Activated naive CD8-positive, alpha-beta T cell treated with anti-CD3 and anti-CD28 coated beads, Interleukin-2, amount 10 ng/mL, durations not matched to agents 7 days and 5 days (primary cell): ENCODE measurements at regions not wholly inside any gene's neighbourhood (a gene's known extent, or its start where the extent isn't known, plus 50 kb on each side); places are given as distances from the start of the nearest gene placed in this dataset.
"Not testable (repeated sequence)": the region's sequence is repeated elsewhere in the genome, so short reads cannot be mapped to it uniquely, and the experiment has no call there.

Experiments used
- ATAC-seq: fragments of 150-1000 bp; cut with Tn5 transposase; one replicate; pipeline ENCODE4 v1.10.0; 2021; ENCODE audit warnings: low read depth, moderate library complexity
- POLR2A ChIA-PET: fragments of 350-600 bp; sonication (Branson Sonifier 250); formaldehyde crosslinking; loops from one replicate; lab custom pipeline; 2021; ENCODE audit warnings: antibody characterized with exemption; lab: Charles Lee
- DNase-seq: peaks from one replicate; pipeline ENCODE4 v3.0.0; 2021
- H3K27ac Mint-ChIP-seq: one replicate; pipeline ENCODE4 v1.8.0; 2022; ENCODE audit warnings: mild to moderate bottlenecking, mixed read lengths
- H3K27me3 Mint-ChIP-seq: one replicate; pipeline ENCODE4 v1.8.0; 2022; ENCODE audit warnings: mild to moderate bottlenecking, moderate library complexity, mixed read lengths
- H3K36me3 Mint-ChIP-seq: one replicate; pipeline ENCODE4 v1.8.0; 2021; ENCODE audit warnings: mild to moderate bottlenecking, mixed read lengths
- H3K4me1 Mint-ChIP-seq: one replicate; pipeline ENCODE4 v1.8.0; 2021; ENCODE audit warnings: mixed read lengths
- H3K4me3 Mint-ChIP-seq: one replicate; pipeline ENCODE4 v1.8.0; 2022; ENCODE audit warnings: mild to moderate bottlenecking, moderate library complexity, mixed read lengths
- H3K9me3 Mint-ChIP-seq: one replicate; pipeline ENCODE4 v1.8.0; 2021; ENCODE audit warnings: mixed read lengths

GRCh38 chr1:199064971-199065370 is 426.1 kb downstream of the PTPRC start:
- Mint-ChIP-seq H3K27me3 (no peaks in the 10 kb centered on the region), H3K27ac (no peak overlapping the region), H3K9me3 (peaks cover 12% of the 10 kb centered on the region), H3K36me3 (peaks cover 25% of the 10 kb centered on the region), H3K4me1 (peaks cover 7% of the 10 kb centered on the region), H3K4me3 (no peak overlapping the region)
- DNase-seq (no peak), ATAC-seq (no peak)
- POLR2A ChIA-PET, result no interaction called here

GRCh38 chr1:199067483-199067882 is 428.6 kb downstream of the PTPRC start:
- peaks cover 4% of the 10 kb centered on the region for H3K9me3 Mint-ChIP-seq
- no peak overlapping the region for H3K4me3 Mint-ChIP-seq
- POLR2A ChIA-PET, result no interaction called here
- H3K27ac Mint-ChIP-seq, result no peak overlapping the region
- DNase-seq (no peak), ATAC-seq (no peak)
- no peaks in the 10 kb centered on the region for H3K27me3 Mint-ChIP-seq
- H3K4me1 Mint-ChIP-seq, result peaks cover 6% of the 10 kb centered on the region
- H3K36me3 Mint-ChIP-seq, result peaks cover 19% of the 10 kb centered on the region

GRCh38 chr1:199071080-199071479 is 432.2 kb downstream of the PTPRC start:
- Mint-ChIP-seq H3K4me1 (peaks cover 6% of the 10 kb centered on the region), H3K27me3 (no peaks in the 10 kb centered on the region), H3K27ac (no peak overlapping the region), H3K36me3 (peaks cover 18% of the 10 kb centered on the region), H3K4me3 (no peak overlapping the region), H3K9me3 (peaks cover 5% of the 10 kb centered on the region)
- DNase-seq (no peak), ATAC-seq (no peak)
- POLR2A ChIA-PET, result no interaction called here

- POLR2A ChIA-PET, result no interaction called here
- Mint-ChIP-seq H3K27me3 (no peaks in the 10 kb centered on the region), H3K4me1 (peaks cover 4% of the 10 kb centered on the region), H3K4me3 (no peak overlapping the region), H3K36me3 (peaks cover 13% of the 10 kb centered on the region), H3K9me3 (peaks cover 5% of the 10 kb centered on the region), H3K27ac (no peak overlapping the region)
- no peak for DNase-seq
- ATAC-seq, result no peak
These were observed 434.3 kb downstream of the PTPRC start for GRCh38 chr1:199073166-199073565.

GRCh38 chr1:199075792-199076191 is 437.0 kb downstream of the PTPRC start:
- DNase-seq, result no peak
- Mint-ChIP-seq H3K4me3 (no peak overlapping the region), H3K4me1 (peaks cover 6% of the 10 kb centered on the region), H3K27ac (no peak overlapping the region), H3K27me3 (no peaks in the 10 kb centered on the region), H3K36me3 (peaks cover 15% of the 10 kb centered on the region), H3K9me3 (peaks cover 5% of the 10 kb centered on the region)
- no peak for ATAC-seq
- POLR2A ChIA-PET, result no interaction called here

- H3K9me3 Mint-ChIP-seq, result no peaks in the 10 kb centered on the region
- POLR2A ChIA-PET, result no interaction called here
- peaks cover 9% of the 10 kb centered on the region for H3K36me3 Mint-ChIP-seq
- DNase-seq (no peak), ATAC-seq (no peak)
- H3K4me1 Mint-ChIP-seq, result peaks cover 7% of the 10 kb centered on the region
- no peaks in the 10 kb centered on the region for H3K27me3 Mint-ChIP-seq
- H3K4me3 Mint-ChIP-seq, result no peak overlapping the region
- no peak overlapping the region for H3K27ac Mint-ChIP-seq
These were observed 441.2 kb downstream of the PTPRC start for GRCh38 chr1:199079994-199080393.

- DNase-seq (no peak), ATAC-seq (no peak)
- peaks cover 2% of the 10 kb centered on the region for H3K9me3 Mint-ChIP-seq
- POLR2A ChIA-PET, result no interaction called here
- H3K36me3 Mint-ChIP-seq, result peaks cover 15% of the 10 kb centered on the region
- no peak overlapping the region for H3K4me3 Mint-ChIP-seq
- no peaks in the 10 kb centered on the region for H3K27me3 Mint-ChIP-seq
- peaks cover 7% of the 10 kb centered on the region for H3K4me1 Mint-ChIP-seq
- H3K27ac Mint-ChIP-seq, result no peak overlapping the region
These were observed 442.9 kb downstream of the PTPRC start for GRCh38 chr1:199081739-199082138.

- DNase-seq (no peak), ATAC-seq (no peak)
- H3K4me3 Mint-ChIP-seq, result no peak overlapping the region
- POLR2A ChIA-PET, result no interaction called here
- H3K36me3 Mint-ChIP-seq, result peaks cover 22% of the 10 kb centered on the region
- H3K27me3 Mint-ChIP-seq, result no peaks in the 10 kb centered on the region
- H3K27ac Mint-ChIP-seq, result no peak overlapping the region
- peaks cover 12% of the 10 kb centered on the region for H3K4me1 Mint-ChIP-seq
- H3K9me3 Mint-ChIP-seq, result peaks cover 2% of the 10 kb centered on the region
These were observed 444.0 kb downstream of the PTPRC start for GRCh38 chr1:199082778-199083389.

- no peaks in the 10 kb centered on the region for H3K27me3 Mint-ChIP-seq
- peaks cover 14% of the 10 kb centered on the region for H3K4me1 Mint-ChIP-seq
- no peak overlapping the region for H3K4me3 Mint-ChIP-seq
- POLR2A ChIA-PET, result no interaction called here
- peaks cover 25% of the 10 kb centered on the region for H3K36me3 Mint-ChIP-seq
- DNase-seq (no peak), ATAC-seq (no peak)
- H3K9me3 Mint-ChIP-seq, result peaks cover 3% of the 10 kb centered on the region
- no peak overlapping the region for H3K27ac Mint-ChIP-seq
These were observed 444.8 kb downstream of the PTPRC start for GRCh38 chr1:199083680-199084079.

- Mint-ChIP-seq H3K27me3 (no peaks in the 10 kb centered on the region), H3K27ac (no peak overlapping the region), H3K36me3 (peaks cover 27% of the 10 kb centered on the region), H3K4me3 (no peak overlapping the region), H3K9me3 (peaks cover 3% of the 10 kb centered on the region), H3K4me1 (peaks cover 20% of the 10 kb centered on the region)
- no peak for ATAC-seq
- DNase-seq, result no peak
- POLR2A ChIA-PET, result interaction anchor here (1.2 kb wide), 1 partner anchor 16 kb away, joined by 4 read pairs; no protein-coding TSS in a partner anchor
These were observed 445.5 kb downstream of the PTPRC start for GRCh38 chr1:199084293-199084692.

GRCh38 chr1:199085903-199086302 is 447.1 kb downstream of the PTPRC start:
- H3K27ac Mint-ChIP-seq, result no peak overlapping the region
- DNase-seq (no peak), ATAC-seq (no peak)
- no peaks in the 10 kb centered on the region for H3K27me3 Mint-ChIP-seq
- H3K4me1 Mint-ChIP-seq, result peaks cover 28% of the 10 kb centered on the region
- H3K4me3 Mint-ChIP-seq, result no peak overlapping the region
- POLR2A ChIA-PET, result no interaction called here
- H3K36me3 Mint-ChIP-seq, result peaks cover 34% of the 10 kb centered on the region
- H3K9me3 Mint-ChIP-seq, result peaks cover 5% of the 10 kb centered on the region

GRCh38 chr1:199087144-199087543 is 448.3 kb downstream of the PTPRC start:
- ATAC-seq, result no peak
- peaks cover 30% of the 10 kb centered on the region for H3K4me1 Mint-ChIP-seq
- no peak overlapping the region for H3K4me3 Mint-ChIP-seq
- POLR2A ChIA-PET, result no interaction called here
- DNase-seq, result no peak
- peaks cover 37% of the 10 kb centered on the region for H3K36me3 Mint-ChIP-seq
- peaks cover 11% of the 10 kb centered on the region for H3K9me3 Mint-ChIP-seq
- H3K27ac Mint-ChIP-seq, result no peak overlapping the region
- H3K27me3 Mint-ChIP-seq, result no peaks in the 10 kb centered on the region

- H3K27ac Mint-ChIP-seq, result peak overlapping the region; percentile 82
- peak; percentile 94 for ATAC-seq
These were observed 450.7 kb downstream of the PTPRC start for GRCh38 chr1:199089393-199090122.

GRCh38 chr1:199095628-199096027 is 456.8 kb downstream of the PTPRC start:
- H3K27me3 Mint-ChIP-seq, H3K4me3 Mint-ChIP-seq, DNase-seq, ATAC-seq, POLR2A ChIA-PET: not testable (repeated sequence)
- Mint-ChIP-seq H3K36me3 (peaks cover 32% of the 10 kb centered on the region), H3K9me3 (peaks cover 24% of the 10 kb centered on the region), H3K27ac (peak overlapping the region; percentile 61), H3K4me1 (peaks cover 16% of the 10 kb centered on the region)

More at GRCh38 chr1:199089393-199090122, 450.7 kb downstream of the PTPRC start:
- Mint-ChIP-seq H3K4me1 (peaks cover 25% of the 10 kb centered on the region), H3K4me3 (peak overlapping the region; percentile 42), H3K27me3 (no peaks in the 10 kb centered on the region), H3K36me3 (peaks cover 41% of the 10 kb centered on the region), H3K9me3 (peaks cover 16% of the 10 kb centered on the region)
- no peak for DNase-seq
- POLR2A ChIA-PET, result no interaction called here
